Gastroesophageal sphincter (tissue), 3 donors: ENCODE measurements at regions not wholly inside any gene's neighbourhood (a gene's known extent, or its start where the extent isn't known, plus 50 kb on each side); places are given as distances from the start of the nearest gene placed in this dataset.

ENCODE experiments used
- CTCF ChIP-seq, 4 experiments: fragments of 200-600 bp in 2 of 4; fragments of 450-650 bp in 2 of 4; sonication (generic) in 1 of 4; IDR thresholded peaks; one replicate each; pipeline ENCODE4 v1.5.1; 2017 to 2019; ENCODE audit warnings: antibody characterized with exemption in 4 of 4, mild to moderate bottlenecking in 2 of 4, moderate library complexity in 2 of 4
- EP300 ChIP-seq: sonication (generic); formaldehyde crosslinking; IDR thresholded peaks from one replicate; pipeline ENCODE4 v1.6.1; 2017; ENCODE audit warnings: antibody characterized with exemption, mild to moderate bottlenecking

- no peak for TF ChIP-seq EP300
- no peak for TF ChIP-seq CTCF (IDR thresholded peaks at IDR 0.05)
Observed at GRCh38 chr13:40285634-40286033, 380.8 kb downstream of the FOXO1 start.
